ENCODE measurements at regions not wholly inside any gene's neighbourhood (a gene's known extent, or its start where the extent isn't known, plus 50 kb on each side); places are given as distances from the start of the nearest gene placed in this dataset.
A peak's percentile ranks its signal among the peaks of the same experiment; 100 is the strongest.

DNA sequence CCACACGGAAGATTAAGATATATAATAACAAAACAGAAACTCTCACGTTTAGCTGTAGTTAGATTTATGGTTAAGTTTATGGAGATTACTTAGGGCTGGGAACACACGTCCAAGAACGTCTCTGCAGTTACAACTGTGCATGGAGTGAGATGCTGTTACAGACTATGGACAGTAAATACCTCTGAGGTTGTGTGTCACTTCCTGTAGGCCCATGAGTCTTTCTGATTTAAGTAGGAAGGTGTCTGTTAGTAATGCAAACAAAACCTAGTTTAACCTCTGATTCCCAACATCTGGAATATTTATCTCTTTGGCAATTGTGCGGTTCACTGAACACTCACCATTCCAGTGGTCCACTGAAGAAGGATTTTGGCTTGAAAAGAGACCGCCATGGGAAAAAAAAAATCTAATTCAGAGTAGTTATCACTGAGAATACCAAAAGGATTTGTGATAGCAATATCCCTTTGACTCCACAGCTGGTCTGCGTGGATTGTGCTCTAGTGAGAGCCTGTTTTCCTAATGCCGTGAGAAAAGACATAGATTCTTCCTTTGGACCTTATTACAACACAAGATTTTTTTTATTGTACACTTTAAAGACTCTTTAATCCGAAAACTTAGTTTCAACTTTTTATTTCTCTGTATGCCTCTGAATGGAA lies 478.2 kb upstream of the CITED2 start:
- H3K27ac ChIP-seq: peak overlapping the region in 3 of 4 donors; percentile 3 to 65 (median 60)

DNA sequence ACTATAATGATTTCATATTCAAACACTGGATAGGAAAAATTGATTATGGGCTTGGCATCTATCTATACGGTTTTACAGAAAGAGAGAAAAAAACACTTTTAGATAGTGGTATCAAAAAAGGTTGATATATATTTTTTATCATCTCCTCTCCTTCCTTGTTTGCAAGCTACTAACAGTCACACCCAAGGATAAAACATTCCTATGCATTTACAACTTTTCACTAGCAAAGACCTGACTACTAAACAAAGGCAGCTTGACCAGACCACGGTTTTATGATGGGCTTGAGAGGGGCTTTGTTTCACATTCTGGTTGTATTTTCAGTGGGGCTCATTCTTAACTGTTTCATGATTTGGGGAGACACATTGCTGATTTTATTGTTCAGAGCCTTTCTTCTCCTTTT lies 477.6 kb upstream of the CITED2 start:
- Histone ChIP-seq H3K4me3 (no peak overlapping the region), H3K27me3 (no peaks in the 10 kb centered on the region), H3K9me3 (no peaks in the 10 kb centered on the region), H3K27ac (peak overlapping the region in 2 of 4 donors; percentile 60 to 65), H3K36me3 (no peaks in the 10 kb centered on the region), H3K4me1 (peaks cover 0 to 33% (median 0%) of the 10 kb centered on the region in 4 donors)
- no peak for DNase-seq
- no peak for TF ChIP-seq POLR2A (IDR thresholded peaks at IDR 0.05)
- TF ChIP-seq, protein P1, sequence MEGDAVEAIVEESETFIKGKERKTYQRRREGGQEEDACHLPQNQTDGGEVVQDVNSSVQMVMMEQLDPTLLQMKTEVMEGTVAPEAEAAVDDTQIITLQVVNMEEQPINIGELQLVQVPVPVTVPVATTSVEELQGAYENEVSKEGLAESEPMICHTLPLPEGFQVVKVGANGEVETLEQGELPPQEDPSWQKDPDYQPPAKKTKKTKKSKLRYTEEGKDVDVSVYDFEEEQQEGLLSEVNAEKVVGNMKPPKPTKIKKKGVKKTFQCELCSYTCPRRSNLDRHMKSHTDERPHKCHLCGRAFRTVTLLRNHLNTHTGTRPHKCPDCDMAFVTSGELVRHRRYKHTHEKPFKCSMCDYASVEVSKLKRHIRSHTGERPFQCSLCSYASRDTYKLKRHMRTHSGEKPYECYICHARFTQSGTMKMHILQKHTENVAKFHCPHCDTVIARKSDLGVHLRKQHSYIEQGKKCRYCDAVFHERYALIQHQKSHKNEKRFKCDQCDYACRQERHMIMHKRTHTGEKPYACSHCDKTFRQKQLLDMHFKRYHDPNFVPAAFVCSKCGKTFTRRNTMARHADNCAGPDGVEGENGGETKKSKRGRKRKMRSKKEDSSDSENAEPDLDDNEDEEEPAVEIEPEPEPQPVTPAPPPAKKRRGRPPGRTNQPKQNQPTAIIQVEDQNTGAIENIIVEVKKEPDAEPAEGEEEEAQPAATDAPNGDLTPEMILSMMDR (IDR thresholded peaks at IDR 0.05): no peak

More for the DNA sequence above, 478.2 kb upstream of the CITED2 start:
- H3K4me1 ChIP-seq: peaks cover 0 to 29% (median 0%) of the 10 kb centered on the region in 4 donors
- TF ChIP-seq, protein P1 (IDR thresholded peaks at IDR 0.05): no peak
- TF ChIP-seq POLR2A (IDR thresholded peaks at IDR 0.05): no peak
- no peaks in the 10 kb centered on the region for H3K27me3 ChIP-seq
- no peaks in the 10 kb centered on the region for H3K9me3 ChIP-seq
- H3K36me3 ChIP-seq: no peaks in the 10 kb centered on the region
- DNase-seq: no peak
- H3K4me3 ChIP-seq: no peak overlapping the region

DNA sequence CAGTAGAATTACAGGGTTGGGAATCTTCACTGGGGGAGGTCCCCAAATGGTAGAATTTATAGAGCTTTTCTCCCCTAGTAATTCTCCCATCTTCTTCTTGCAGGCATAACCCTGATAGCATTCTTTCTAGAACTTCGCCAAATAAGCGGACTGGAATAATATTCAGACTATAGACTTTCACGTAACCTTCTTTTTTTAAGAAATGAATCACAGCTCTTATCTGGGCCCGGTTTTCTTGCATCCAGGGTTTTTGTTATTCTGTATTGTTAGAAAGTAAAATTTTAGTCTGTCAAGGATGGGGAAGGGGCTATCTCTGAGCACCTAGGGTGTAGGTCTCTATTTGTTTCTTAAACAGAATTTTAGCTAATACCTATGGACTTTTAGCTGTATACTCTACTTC lies 476.8 kb upstream of the CITED2 start:
- Histone ChIP-seq H3K4me3 (no peak overlapping the region), H3K27ac (no peak overlapping the region), H3K36me3 (no peaks in the 10 kb centered on the region), H3K9me3 (no peaks in the 10 kb centered on the region), H3K4me1 (peaks cover 0 to 35% (median 0%) of the 10 kb centered on the region in 4 donors), H3K27me3 (no peaks in the 10 kb centered on the region)
- TF ChIP-seq POLR2A (IDR thresholded peaks at IDR 0.05): no peak
- TF ChIP-seq, protein P1 (IDR thresholded peaks at IDR 0.05): no peak
- DNase-seq: no peak

DNA sequence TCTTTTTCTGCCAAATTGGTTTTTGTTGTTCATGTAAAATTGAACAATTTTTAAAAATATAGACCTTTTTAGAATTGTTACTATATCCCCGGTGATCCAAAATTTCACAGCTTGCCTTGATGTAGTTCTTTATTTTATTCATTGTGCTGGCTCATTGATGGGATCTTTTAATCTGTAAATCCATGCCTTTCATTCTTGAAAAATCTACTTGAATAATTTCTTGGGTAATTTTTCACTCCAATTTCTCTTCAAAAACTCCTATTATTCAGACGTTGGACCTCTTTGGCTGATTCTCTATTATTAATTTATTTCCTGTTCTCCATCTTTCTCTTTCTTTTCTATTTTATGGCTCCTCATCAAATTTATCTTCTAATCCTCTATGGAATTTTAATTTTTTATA lies 476.1 kb upstream of the CITED2 start:
- Histone ChIP-seq H3K9me3 (no peaks in the 10 kb centered on the region), H3K27me3 (no peaks in the 10 kb centered on the region), H3K4me1 (peaks cover 0 to 30% (median 0%) of the 10 kb centered on the region in 4 donors), H3K27ac (no peak overlapping the region), H3K4me3 (no peak overlapping the region), H3K36me3 (no peaks in the 10 kb centered on the region)
- no peak for TF ChIP-seq POLR2A (IDR thresholded peaks at IDR 0.05)
- TF ChIP-seq, protein P1 (IDR thresholded peaks at IDR 0.05): no peak
- DNase-seq: no peak

DNA sequence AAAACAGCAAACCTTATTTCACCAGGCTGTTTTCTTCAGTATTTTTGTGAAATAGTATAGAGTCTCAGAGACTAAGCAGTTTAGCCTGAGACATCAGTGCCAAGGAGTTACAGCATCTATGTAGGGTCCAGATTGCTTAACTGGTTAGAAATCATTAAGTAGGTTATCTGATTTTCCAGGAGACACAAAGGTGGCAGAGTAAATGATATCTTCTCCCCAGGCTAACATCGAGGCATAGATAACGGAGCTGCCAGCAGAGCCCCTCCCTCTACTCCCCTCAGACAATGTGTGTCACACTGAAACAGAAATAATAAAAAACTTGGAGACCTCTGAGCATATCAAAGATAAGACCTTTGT lies 473.0 kb upstream of the CITED2 start:
- Histone ChIP-seq H3K27ac (peak overlapping the region in 2 of 4 donors; percentile 28 to 62), H3K9me3 (no peaks in the 10 kb centered on the region), H3K4me3 (no peak overlapping the region), H3K36me3 (no peaks in the 10 kb centered on the region), H3K4me1 (peaks cover 0 to 12% (median 0%) of the 10 kb centered on the region in 4 donors), H3K27me3 (no peaks in the 10 kb centered on the region)
- TF ChIP-seq, protein P1 (IDR thresholded peaks at IDR 0.05): no peak
- no peak for TF ChIP-seq POLR2A (IDR thresholded peaks at IDR 0.05)
- no peak for DNase-seq

Data from Peyer's patch (tissue), 4 donors.